Spinal cord (tissue), 9 donors: ENCODE measurements at regions not wholly inside any gene's neighbourhood (a gene's known extent, or its start where the extent isn't known, plus 50 kb on each side); places are given as distances from the start of the nearest gene placed in this dataset.

Experiments
- DNase-seq, 6 donors: peaks; one replicate each; pipeline versions ENCODE4 v3.0.0 to v3.0.0-alpha.2; 2013 to 2015; ENCODE audit warnings: low spot score in 6 of 6, low read depth in 4 of 6
- H3K27ac ChIP-seq: one replicate; pipeline ENCODE4 v1.5.1; 2013; ENCODE audit warnings: low read depth, low read length, control low read depth
- H3K27me3 ChIP-seq: one replicate; pipeline ENCODE4 v1.6.1; 2013; ENCODE audit warnings: low read length; ENCODE audit not compliant: control insufficient read depth, insufficient read depth
- H3K36me3 ChIP-seq: one replicate; pipeline ENCODE4 v1.6.1; 2013; ENCODE audit warnings: low read length; ENCODE audit not compliant: control insufficient read depth, insufficient read depth
- H3K4me1 ChIP-seq: one replicate; pipeline ENCODE4 v1.6.1; 2013; ENCODE audit warnings: low read length; ENCODE audit not compliant: control insufficient read depth, insufficient read depth
- H3K4me3 ChIP-seq: one replicate; pipeline ENCODE4 v1.5.1; 2013; ENCODE audit warnings: low read depth, low read length, control low read depth
- H3K9me3 ChIP-seq: one replicate; pipeline ENCODE4 v1.6.1; 2013; ENCODE audit warnings: low read length; ENCODE audit not compliant: control insufficient read depth, insufficient read depth
- WGBS: methylation state at CpG from one replicate; pipeline ENCODE4 v1.1.5; 2013; ENCODE audit warnings: missing lambda C conversion rate; ENCODE audit not compliant: insufficient coverage; 5-methylcytosine and 5-hydroxymethylcytosine counted together
- donor health status: healthy.

- no peaks in the 10 kb centered on the region for H3K36me3 ChIP-seq
- peak in 2 of 6 donors; percentile 80 to 89 for DNase-seq
- no peaks in the 10 kb centered on the region for H3K27me3 ChIP-seq
- H3K9me3 ChIP-seq = no peaks in the 10 kb centered on the region
- peaks cover 40% of the 10 kb centered on the region for H3K4me1 ChIP-seq
- 26% methylated on average over 9 of the region's 13 CpGs for WGBS
- H3K4me3 ChIP-seq = no peak overlapping the region
- peak overlapping the region; percentile 51 for H3K27ac ChIP-seq
Observed at GRCh38 chr3:159856590-159857104, 132.0 kb upstream of the IL12A start.

DNA sequence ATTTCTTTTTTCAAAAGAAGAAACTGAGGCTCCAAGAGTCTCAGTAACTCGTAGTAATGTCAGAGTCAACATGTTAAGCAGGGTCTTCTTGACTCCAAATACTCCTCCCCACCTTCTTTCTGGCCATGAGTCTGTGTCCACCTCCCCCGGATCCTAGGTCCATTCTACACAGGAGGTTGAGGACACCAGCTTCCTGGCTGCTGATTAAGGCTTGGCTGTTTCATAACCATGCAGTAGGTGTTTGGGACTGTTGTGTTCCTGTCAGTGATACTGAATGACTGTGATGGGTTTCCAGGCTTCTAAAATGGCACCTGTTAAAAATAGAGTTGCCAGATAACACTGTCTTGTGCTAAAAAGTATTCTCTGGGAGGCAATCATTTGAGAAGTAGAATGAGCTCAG lies 130.8 kb upstream of the IL12A start:
- no peak for DNase-seq
- peaks cover 34% of the 10 kb centered on the region for H3K4me1 ChIP-seq
- H3K4me3 ChIP-seq = no peak overlapping the region
- H3K27me3 ChIP-seq = no peaks in the 10 kb centered on the region
- H3K9me3 ChIP-seq = no peaks in the 10 kb centered on the region
- H3K36me3 ChIP-seq = no peaks in the 10 kb centered on the region
- WGBS = no CpG with 5 or more reads among the region's 2 CpGs
- no peak overlapping the region for H3K27ac ChIP-seq

- no peak for DNase-seq
Observed at GRCh38 chr3:159858650-159859049, 130.0 kb upstream of the IL12A start.

GRCh38 chr3:159859424-159859823 lies 129.2 kb upstream of the IL12A start:
- H3K36me3 ChIP-seq = no peaks in the 10 kb centered on the region
- WGBS = 0% methylated on average over 2 of the region's 3 CpGs
- peaks cover 30% of the 10 kb centered on the region for H3K4me1 ChIP-seq
- H3K9me3 ChIP-seq = no peaks in the 10 kb centered on the region
- peak in 2 of 6 donors; percentile 42 to 60 for DNase-seq
- no peak overlapping the region for H3K27ac ChIP-seq
- H3K4me3 ChIP-seq = no peak overlapping the region
- H3K27me3 ChIP-seq = no peaks in the 10 kb centered on the region

More at GRCh38 chr3:159858650-159859049, 130.0 kb upstream of the IL12A start:
- Histone ChIP-seq H3K4me1 (peaks cover 30% of the 10 kb centered on the region), H3K36me3 (no peaks in the 10 kb centered on the region), H3K9me3 (no peaks in the 10 kb centered on the region), H3K27ac (peak overlapping the region; percentile 5), H3K4me3 (no peak overlapping the region), H3K27me3 (no peaks in the 10 kb centered on the region)
- 83% methylated on average over 3 of the region's 5 CpGs for WGBS

- Histone ChIP-seq H3K4me3 (no peak overlapping the region), H3K9me3 (no peaks in the 10 kb centered on the region), H3K4me1 (peaks cover 30% of the 10 kb centered on the region), H3K27me3 (no peaks in the 10 kb centered on the region), H3K36me3 (no peaks in the 10 kb centered on the region), H3K27ac (peak overlapping the region; percentile 43)
- WGBS = 40% methylated on average over 3 of the region's 3 CpGs
- DNase-seq = no peak
Observed at GRCh38 chr3:159859836-159860235, 128.8 kb upstream of the IL12A start.

DNA sequence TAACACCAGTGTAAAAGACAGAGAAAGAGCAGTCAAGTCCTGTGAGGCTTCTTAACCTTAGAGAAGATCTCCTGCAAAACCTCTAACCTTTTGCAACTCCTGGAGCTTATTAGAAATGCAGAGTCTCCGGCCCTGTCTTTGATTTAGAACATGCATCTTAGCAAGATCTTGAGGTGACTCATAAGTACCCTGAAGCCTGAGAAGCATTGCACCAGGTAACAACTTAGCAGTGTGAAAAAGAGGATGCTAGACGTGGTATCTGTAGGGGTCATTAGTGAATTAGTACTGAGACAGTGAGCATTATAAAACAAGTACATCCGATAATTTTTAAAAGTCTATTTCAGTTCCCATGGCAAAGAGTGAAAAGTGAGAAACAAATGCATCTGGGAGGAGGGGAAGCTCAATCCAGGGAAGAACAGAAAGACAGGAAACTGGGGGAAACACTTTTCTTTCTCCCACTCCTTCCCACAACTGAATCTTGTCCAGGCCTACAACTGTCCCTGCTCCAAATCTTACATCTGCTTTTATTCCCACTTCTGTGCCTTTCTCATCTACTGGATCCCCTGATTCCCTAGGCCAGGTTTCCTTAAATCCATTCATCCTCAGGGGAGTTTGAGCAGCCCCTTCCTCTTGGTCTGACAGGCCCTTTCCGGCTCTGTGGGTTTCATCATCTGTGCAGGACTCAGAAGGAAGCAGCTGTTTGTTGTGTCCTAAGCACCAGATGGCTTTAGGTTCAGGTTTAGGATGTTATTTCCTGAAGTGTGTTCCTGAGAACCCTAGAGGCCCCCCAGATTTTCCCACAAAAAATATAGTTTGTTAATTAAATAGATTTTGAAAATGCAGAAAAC lies 128.1 kb upstream of the IL12A start:
- DNase-seq = no peak
- H3K27ac ChIP-seq = peak overlapping the region; percentile 44

DNA sequence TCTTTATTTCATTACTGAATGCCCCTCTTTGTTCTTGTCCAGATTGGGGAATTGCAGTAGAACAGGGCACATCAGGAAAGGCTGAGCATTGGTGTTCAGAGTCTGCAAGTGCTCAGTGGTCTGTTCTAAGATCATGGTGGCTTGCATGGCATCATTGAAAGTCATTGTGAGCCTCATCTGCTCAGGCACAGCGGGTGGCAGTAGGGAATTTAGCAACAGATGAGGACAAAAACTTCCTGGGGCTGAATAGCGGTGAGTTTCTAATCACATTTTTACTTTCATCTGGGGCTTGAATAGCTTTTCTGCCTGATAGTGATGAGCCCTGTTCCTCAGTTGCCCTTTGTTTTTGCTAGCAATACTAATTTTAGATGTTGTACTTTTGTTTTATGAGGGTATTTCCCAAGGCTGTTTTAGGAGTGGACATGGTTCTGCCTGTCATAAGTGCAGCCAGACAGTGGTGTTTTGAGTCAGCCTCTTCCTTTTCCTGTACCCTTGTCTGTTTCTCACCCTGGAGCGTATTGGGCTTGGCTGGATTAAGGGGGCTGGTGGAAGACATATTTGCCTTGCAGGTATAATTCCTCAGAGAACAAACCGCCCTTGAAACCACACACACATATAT lies 127.2 kb upstream of the IL12A start:
- peak overlapping the region; percentile 44 for H3K27ac ChIP-seq
- peaks cover 24% of the 10 kb centered on the region for H3K4me1 ChIP-seq
- H3K27me3 ChIP-seq = no peaks in the 10 kb centered on the region
- H3K36me3 ChIP-seq = no peaks in the 10 kb centered on the region
- no CpG with 5 or more reads among the region's 4 CpGs for WGBS
- H3K9me3 ChIP-seq = no peaks in the 10 kb centered on the region
- H3K4me3 ChIP-seq = no peak overlapping the region
- DNase-seq = no peak

More for the DNA sequence above, 128.1 kb upstream of the IL12A start:
- H3K9me3 ChIP-seq = no peaks in the 10 kb centered on the region
- no peaks in the 10 kb centered on the region for H3K27me3 ChIP-seq
- H3K4me1 ChIP-seq = peaks cover 30% of the 10 kb centered on the region
- WGBS = 20% methylated on average over 1 of the region's 4 CpGs
- H3K36me3 ChIP-seq = no peaks in the 10 kb centered on the region
- H3K4me3 ChIP-seq = no peak overlapping the region

- DNase-seq = no peak
- no peaks in the 10 kb centered on the region for H3K27me3 ChIP-seq
- H3K9me3 ChIP-seq = peaks cover 3% of the 10 kb centered on the region
- peaks cover 2% of the 10 kb centered on the region for H3K36me3 ChIP-seq
- peaks cover 10% of the 10 kb centered on the region for H3K4me1 ChIP-seq
- H3K4me3 ChIP-seq = no peak overlapping the region
- WGBS = no CpG with 5 or more reads among the region's 2 CpGs
- H3K27ac ChIP-seq = peak overlapping the region; percentile 61
Observed at GRCh38 chr3:159865041-159865579, 123.5 kb upstream of the IL12A start.

GRCh38 chr3:159866201-159866746 lies 122.4 kb upstream of the IL12A start:
- peak in 2 of 6 donors; percentile 61 to 92 for DNase-seq
- Histone ChIP-seq H3K27ac (peak overlapping the region; percentile 61), H3K9me3 (peaks cover 3% of the 10 kb centered on the region), H3K4me1 (peaks cover 2% of the 10 kb centered on the region), H3K4me3 (no peak overlapping the region), H3K27me3 (no peaks in the 10 kb centered on the region), H3K36me3 (peaks cover 2% of the 10 kb centered on the region)
- WGBS = no CpG with 5 or more reads among the region's 5 CpGs
